ENCODE measurements at regions not wholly inside any gene's neighbourhood (a gene's known extent, or its start where the extent isn't known, plus 50 kb on each side); places are given as distances from the start of the nearest gene placed in this dataset.
A peak's percentile ranks its signal among the peaks of the same experiment; 100 is the strongest.
"Not testable (repeated sequence)": the region's sequence is repeated elsewhere in the genome, so short reads cannot be mapped to it uniquely, and the experiment has no call there.

DNA sequence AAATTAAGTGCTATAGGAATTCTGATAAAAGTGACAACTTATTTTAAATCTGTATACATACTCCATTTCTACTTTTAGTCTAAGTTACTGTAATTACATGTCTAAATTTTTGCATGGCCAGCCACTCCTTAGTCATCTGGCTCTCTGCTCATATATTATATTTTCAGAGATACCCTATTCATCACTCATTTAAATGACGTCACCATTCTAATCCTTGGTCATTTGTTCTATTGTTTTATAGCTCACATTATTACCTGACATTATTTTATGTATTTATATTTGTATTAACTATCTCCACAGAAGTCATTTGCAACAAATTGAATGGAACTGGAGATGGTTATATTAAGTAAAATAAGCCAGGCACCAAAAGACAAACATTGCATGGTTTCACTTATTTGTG is 179.6 kb upstream of the CXorf51A start:
- Histone ChIP-seq H3K4me3 (no peak overlapping the region), H3K27ac (no peak overlapping the region)

DNA sequence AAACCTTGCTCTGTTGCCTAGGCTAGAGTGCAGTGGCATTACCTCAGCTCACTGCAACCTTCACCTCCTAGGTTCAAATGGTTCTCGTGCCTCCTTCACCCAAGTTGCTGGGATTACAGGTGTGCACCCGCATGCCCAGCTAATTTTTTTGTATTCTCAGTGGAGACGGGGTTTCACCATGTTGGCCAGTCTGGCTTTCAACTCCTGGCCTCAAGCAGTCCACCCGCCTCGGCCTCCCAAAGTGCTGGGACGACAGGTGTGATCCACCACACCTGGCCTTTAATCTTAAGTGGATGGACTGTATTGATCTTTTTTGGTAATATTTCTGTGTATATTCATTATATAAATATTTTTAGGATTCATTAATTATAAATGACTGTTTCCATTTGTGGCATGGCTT is 158.7 kb upstream of the CXorf51A start:
- Histone ChIP-seq H3K4me3 (no peak overlapping the region), H3K27ac (no peak overlapping the region)

DNA sequence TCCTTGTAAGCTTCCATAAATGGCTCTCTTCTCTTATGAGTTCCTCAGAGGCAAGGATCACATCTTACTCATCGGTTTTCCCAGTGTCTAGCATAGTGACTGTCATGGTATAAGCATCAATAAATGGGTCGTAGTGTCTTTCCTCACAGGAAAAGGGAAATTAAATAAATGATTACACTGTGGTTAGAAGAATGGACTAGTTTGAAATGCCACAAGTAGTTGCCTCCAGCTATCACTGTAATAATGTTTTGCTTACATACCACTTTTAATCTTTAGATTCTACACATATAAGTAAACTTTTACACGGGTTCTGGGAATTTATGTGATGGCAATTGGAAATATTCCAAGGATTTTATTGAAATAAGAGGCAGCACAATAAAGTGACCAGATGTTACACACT is 152.8 kb upstream of the CXorf51A start:
- no peak overlapping the region for H3K4me3 ChIP-seq
- no peak overlapping the region for H3K27ac ChIP-seq

DNA sequence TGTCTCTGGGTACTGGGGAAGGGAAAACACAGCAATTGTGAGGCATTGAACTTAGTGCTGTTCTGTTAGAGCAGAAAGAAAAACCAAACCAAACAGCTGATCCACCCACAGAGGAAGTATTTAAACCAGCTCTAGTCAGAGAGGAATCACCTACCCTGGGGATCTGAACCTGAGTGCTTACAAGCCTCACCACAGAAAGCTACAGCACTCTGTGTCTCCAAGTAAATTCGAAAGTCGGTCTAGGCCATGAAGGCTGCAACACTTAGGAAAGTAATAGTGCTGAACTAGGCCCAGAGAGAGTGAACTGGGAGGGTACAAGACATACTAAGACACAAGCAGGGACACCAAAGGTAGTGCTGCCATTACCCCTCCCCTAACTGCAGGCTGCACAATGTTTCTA is 142.2 kb upstream of the CXorf51A start:
- Histone ChIP-seq H3K27ac (no peak overlapping the region), H3K4me3 (no peak overlapping the region)

DNA sequence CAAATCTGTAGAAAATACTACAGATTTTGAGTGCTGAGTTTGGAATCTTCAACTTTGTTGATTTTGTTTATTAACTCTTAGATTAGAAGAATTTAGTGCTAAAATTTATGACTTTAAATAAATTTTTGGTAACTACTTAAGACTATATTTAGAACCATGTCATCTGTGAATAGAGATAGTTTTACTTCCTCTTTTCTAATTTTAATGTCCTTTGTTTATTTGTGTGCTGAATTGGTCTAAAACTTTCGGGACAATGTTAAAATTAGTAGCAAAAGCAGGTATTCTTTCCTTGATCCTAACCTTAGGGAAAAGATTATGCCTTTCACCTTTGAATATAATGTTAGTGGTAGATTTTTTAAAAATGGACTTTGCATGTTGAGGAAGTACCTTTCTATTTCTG is 119.7 kb upstream of the CXorf51A start:
- Histone ChIP-seq H3K27ac (no peak overlapping the region), H3K4me3 (no peak overlapping the region)

DNA sequence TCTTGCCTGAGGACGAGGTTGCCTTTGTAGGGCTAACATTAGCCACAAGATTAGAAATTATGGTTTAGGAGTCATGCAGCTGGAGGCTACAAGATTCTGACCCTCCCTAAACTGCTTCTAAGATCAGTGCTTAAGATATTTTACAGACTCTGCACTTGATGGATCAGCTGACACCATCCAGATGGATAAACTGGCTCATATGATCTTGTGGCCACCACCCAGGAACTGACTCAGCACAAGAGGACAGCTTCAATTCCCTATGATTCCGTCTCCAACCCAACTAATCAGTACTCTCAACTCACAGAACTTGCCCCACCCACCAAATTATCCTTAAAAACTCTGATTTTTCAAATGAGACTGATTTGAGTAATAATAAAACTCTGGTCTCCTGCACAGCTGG is 118.5 kb upstream of the CXorf51A start:
- H3K27ac ChIP-seq = not testable (repeated sequence)

DNA sequence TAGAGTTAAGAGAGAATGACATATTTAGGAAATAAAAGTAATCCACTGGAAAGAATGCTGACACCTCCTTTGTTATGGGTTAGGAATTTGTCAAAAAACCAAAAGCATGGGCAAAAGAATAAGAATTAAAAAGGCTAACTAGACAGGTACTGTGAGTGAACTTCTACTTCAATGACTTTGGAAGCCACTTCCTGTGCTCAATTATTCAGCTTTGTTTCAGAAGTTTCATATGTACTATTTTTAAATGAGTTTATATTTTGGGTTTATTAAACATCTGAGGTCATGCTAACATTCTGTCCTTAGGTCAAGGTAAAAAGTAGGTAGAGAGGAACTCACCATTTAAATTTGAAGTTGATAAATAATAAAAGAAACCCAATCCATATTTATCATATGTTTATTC is 106.7 kb upstream of the CXorf51A start:
- no peak overlapping the region for H3K4me3 ChIP-seq
- H3K27ac ChIP-seq = no peak overlapping the region

More for the DNA sequence above, 118.5 kb upstream of the CXorf51A start:
- not testable (repeated sequence) for H3K4me3 ChIP-seq

DNA sequence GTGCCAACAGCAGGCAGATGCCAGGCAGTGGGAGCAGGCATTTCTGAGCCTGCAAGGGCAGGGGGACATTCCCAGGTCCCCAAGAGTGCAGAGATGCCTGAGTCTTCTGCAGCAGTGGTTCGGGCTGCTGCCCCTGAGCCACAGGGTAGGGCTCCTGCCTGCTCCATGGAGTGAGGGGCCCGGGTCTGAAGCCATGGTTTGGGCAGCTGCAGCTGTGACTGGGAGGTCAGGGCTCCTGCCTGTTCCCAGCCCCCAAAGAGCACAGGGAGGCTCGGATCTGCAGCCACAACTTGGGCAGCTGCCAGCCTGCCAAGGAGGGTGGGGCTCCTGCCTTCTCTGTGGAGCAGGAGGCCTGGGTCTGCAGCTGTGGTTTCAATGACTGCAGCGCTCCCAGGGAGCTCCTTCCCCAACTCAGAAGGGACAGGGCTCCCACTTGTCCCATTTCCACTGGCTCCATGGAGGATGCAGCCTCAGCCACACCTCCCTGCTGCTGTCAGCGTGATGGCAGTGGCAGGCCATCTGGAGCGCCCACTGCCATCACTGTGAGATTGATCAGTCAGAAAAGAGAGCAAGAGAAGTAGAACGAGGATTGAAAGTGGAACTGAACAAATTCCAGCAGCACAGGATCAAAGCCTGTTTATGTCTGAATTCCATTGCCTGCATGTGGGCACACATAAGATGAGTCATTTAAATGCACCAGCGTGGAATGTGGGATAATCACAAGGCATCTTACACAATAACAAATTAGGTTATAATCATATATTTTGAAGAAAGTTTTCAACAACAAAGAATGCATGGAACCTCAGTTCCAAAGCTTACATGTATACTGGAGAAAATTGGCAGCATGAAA is 93.1 kb upstream of the CXorf51A start:
- H3K27ac ChIP-seq = peak overlapping the region in 1 of 21 experiments; percentile 50
- no peak overlapping the region for H3K4me3 ChIP-seq

DNA sequence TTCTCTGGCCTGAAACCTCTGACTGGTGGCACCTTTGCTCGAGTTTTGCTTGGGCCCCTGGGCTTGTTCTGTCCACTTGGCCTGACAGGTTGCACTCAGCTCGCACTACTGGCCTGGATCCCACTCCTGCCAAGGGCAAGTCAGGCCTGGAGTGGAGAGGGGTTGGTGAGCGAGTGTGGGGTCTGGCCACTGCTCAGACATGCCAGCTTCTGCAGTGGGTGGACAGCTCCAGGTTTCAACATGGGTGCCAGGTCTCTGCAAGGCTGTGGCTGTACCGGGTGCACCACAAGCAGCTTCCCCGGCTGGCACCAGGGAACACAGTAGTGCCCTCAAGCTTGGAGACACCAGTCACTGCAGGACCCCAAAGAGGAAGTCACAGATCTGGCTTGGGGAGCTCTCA is 91.6 kb upstream of the CXorf51A start:
- Histone ChIP-seq H3K27ac (no peak overlapping the region), H3K4me3 (no peak overlapping the region)

DNA sequence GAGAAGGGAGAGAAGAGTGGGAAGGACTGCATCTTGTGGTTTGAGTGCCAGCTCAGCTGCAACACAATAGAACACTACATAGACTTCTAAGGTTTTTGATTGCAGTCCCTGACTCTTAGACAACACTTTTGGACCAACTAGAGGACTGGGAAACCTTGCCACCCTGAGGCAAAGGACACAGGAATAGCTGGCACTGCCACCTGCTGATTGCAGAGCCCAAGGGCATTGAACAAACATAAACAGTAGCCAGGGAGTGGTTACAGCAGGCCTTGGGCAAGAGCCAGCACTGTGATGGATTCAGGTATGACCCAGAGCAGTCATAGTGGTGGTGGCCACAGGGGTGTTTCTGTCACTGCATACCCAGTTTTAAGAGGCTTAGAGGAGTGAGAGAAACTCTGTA is 72.5 kb upstream of the CXorf51A start:
- no peak overlapping the region for H3K27ac ChIP-seq
- no peak overlapping the region for H3K4me3 ChIP-seq

DNA sequence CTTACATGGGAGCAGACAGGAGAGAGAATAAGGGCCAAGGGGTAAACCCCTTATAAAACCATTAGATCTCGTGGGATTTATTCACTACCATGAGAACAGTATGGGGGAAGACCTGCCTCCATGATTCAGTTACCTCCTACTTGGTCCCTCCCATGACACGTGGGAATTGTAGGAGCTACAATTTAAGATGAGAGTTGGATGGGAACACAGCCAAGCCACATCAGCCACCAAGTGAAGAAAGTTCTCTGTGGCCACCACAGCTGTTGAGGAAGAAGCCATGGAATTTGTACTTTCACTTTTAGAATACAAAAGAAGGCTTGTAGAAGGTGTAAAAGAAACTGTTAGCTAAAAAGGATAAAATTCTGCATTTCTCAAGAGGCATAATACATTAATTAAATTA is 67.0 kb upstream of the CXorf51A start:
- H3K27ac ChIP-seq = no peak overlapping the region

DNA sequence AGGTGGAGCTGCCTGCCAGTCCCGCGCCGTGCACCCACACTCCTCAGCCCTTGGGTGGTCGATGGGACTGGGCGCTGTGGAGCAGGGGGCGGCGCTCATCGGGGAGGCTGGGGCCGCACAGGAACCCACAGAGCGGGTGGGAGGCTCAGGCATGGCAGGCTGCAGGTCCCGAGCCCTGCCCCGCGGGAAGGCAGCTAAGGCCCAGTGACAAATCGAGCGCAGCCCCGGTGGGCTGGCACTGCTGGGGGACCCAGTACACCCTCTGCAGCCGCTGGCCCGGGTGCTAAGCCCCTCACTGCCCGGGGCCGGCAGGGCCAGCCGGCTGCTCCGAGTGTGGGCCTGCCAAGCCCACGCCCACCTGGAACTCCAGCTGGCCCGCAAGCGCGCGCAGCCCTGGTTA is 52.3 kb upstream of the CXorf51A start:
- H3K27ac ChIP-seq = not testable (repeated sequence)

More for the DNA sequence above, 67.0 kb upstream of the CXorf51A start:
- H3K4me3 ChIP-seq = no peak overlapping the region

DNA sequence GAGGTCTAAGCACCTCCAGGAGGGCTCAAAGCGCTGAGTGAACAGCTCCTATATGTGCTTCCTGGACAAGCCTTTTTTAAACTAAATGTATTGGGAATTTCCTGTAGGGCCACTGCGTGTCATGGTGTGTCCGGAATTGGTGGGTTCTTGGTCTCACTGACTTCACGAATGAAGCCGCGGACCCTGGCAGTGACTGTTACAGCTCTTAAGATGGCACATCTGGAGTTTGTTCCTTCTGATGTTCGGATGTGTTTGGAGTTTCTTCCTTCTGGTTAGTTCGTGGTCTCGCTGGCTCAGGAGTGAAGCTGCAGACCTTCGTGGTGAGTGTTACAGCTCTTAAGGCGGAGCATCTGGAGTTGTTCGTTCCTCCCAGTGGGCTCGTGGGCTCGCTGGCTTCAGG is 51.2 kb upstream of the CXorf51A start:
- H3K27ac ChIP-seq, H3K4me3 ChIP-seq: not testable (repeated sequence)

More for the DNA sequence above, 52.3 kb upstream of the CXorf51A start:
- not testable (repeated sequence) for H3K4me3 ChIP-seq

Data from skin epidermis (tissue), 12 donors.